ENCODE measurements at regions not wholly inside any gene's neighbourhood (a gene's known extent, or its start where the extent isn't known, plus 50 kb on each side); places are given as distances from the start of the nearest gene placed in this dataset.

DNA sequence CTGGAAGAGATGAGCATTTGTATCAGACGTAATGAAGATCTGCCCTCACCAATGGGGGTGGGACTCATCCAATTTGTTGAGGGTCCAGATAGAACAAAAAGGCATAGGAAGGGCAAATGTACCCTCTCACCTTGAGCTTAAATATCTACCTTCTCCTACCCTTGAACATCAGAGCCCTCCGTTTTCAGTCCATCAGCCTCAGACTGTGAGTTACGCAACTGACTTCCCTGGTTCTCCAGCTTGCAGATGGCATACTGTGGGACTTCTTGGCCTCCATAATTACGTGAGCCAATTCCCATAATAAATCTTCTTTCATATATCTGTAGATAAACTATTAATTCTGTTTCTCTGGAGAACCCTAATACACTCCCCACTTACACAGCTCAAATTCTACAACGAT is 56.5 kb upstream of the GUCY1A1 start:
- Histone ChIP-seq H3K36me3 (no peaks in the 10 kb centered on the region), H3K4me3 (ENCODE audit: low read depth in 1 of 2, low read length in 1 of 2) (no peak overlapping the region), H3K9me3 (no peaks in the 10 kb centered on the region), H3K27me3 (no peaks in the 10 kb centered on the region), H3K4me1 (ENCODE audit: control insufficient read depth in 1 of 2, insufficient read depth in 1 of 2, low read depth in 1 of 2, low read length in 1 of 2) (no peaks in the 10 kb centered on the region), H3K27ac (no peak overlapping the region)
- TF ChIP-seq CTCF (IDR thresholded peaks at IDR 0.05): no peak

GRCh38 chr4:155609455-155610059 is 57.1 kb upstream of the GUCY1A1 start:
- Histone ChIP-seq H3K27ac (no peak overlapping the region), H3K27me3 (no peaks in the 10 kb centered on the region), H3K9me3 (no peaks in the 10 kb centered on the region), H3K36me3 (no peaks in the 10 kb centered on the region), H3K4me1 (ENCODE audit: control insufficient read depth in 1 of 2, insufficient read depth in 1 of 2, low read depth in 1 of 2, low read length in 1 of 2) (no peaks in the 10 kb centered on the region), H3K4me3 (ENCODE audit: low read depth in 1 of 2, low read length in 1 of 2) (no peak overlapping the region)
- TF ChIP-seq CTCF (IDR thresholded peaks at IDR 0.05): no peak

- Histone ChIP-seq H3K4me1 (ENCODE audit: control insufficient read depth in 1 of 2, insufficient read depth in 1 of 2, low read depth in 1 of 2, low read length in 1 of 2) (no peaks in the 10 kb centered on the region), H3K4me3 (ENCODE audit: low read depth in 1 of 2, low read length in 1 of 2) (no peak overlapping the region), H3K36me3 (no peaks in the 10 kb centered on the region), H3K27ac (no peak overlapping the region), H3K27me3 (no peaks in the 10 kb centered on the region), H3K9me3 (no peaks in the 10 kb centered on the region)
- no peak for TF ChIP-seq CTCF (IDR thresholded peaks at IDR 0.05)
Measured at GRCh38 chr4:155608225-155608885, 58.3 kb upstream of the GUCY1A1 start.

GRCh38 chr4:155607481-155607880 is 59.2 kb upstream of the GUCY1A1 start:
- TF ChIP-seq CTCF (IDR thresholded peaks at IDR 0.05): no peak
- no peaks in the 10 kb centered on the region for H3K9me3 ChIP-seq
- H3K4me3 ChIP-seq (ENCODE audit: low read depth in 1 of 2, low read length in 1 of 2): no peak overlapping the region
- no peaks in the 10 kb centered on the region for H3K36me3 ChIP-seq
- H3K4me1 ChIP-seq (ENCODE audit: control insufficient read depth in 1 of 2, insufficient read depth in 1 of 2, low read depth in 1 of 2, low read length in 1 of 2): no peaks in the 10 kb centered on the region
- H3K27ac ChIP-seq: no peak overlapping the region
- H3K27me3 ChIP-seq: no peaks in the 10 kb centered on the region

DNA sequence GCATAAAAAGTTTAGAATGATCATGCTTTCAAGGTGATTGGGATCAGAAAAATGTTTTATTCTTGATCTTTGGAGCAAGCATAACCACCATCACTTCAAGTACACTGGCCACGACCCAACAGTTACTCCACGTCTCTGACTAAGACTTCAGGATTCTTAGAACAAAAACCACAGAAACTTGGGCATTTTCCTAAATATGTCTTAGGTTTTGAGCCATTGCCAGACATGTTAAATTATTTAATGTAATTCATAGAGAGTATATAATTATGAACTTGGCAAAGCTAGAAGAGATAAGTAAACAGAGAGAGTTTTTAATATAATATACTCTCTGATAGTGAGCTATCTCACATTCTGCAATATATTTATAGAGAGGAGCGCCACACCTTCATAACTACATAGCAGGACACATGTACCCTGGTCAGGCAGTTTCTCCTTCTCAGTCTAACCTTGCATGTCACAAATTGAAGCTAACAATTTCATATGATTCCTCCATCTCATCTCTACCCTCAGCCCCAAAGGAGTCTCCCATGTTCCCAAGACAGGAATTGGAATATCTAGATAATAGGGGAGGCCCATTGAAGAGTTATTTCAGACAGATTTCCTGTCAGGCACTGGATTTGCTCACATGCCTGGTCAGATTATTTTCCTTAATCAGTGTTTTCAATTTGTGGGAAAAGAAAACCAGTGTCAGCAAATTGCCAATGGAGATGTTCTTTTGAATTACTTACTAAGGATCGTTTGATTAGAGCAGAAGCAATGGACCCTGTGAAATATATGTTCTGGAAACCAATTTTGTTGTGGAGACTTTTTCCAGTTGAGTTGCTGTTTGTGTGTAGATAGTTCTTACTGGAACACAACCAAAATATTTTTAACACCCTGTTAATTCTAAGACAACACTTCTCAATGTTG is 61.7 kb upstream of the GUCY1A1 start:
- H3K27ac ChIP-seq: no peak overlapping the region
- TF ChIP-seq CTCF (IDR thresholded peaks at IDR 0.05): no peak
- no peak overlapping the region for H3K4me3 ChIP-seq (ENCODE audit: low read depth in 1 of 2, low read length in 1 of 2)
- no peaks in the 10 kb centered on the region for H3K9me3 ChIP-seq
- no peaks in the 10 kb centered on the region for H3K4me1 ChIP-seq (ENCODE audit: control insufficient read depth in 1 of 2, insufficient read depth in 1 of 2, low read depth in 1 of 2, low read length in 1 of 2)
- H3K27me3 ChIP-seq: no peaks in the 10 kb centered on the region
- H3K36me3 ChIP-seq: no peaks in the 10 kb centered on the region
